ENCODE measurements at regions not wholly inside any gene's neighbourhood (a gene's known extent, or its start where the extent isn't known, plus 50 kb on each side); places are given as distances from the start of the nearest gene placed in this dataset.

DNA sequence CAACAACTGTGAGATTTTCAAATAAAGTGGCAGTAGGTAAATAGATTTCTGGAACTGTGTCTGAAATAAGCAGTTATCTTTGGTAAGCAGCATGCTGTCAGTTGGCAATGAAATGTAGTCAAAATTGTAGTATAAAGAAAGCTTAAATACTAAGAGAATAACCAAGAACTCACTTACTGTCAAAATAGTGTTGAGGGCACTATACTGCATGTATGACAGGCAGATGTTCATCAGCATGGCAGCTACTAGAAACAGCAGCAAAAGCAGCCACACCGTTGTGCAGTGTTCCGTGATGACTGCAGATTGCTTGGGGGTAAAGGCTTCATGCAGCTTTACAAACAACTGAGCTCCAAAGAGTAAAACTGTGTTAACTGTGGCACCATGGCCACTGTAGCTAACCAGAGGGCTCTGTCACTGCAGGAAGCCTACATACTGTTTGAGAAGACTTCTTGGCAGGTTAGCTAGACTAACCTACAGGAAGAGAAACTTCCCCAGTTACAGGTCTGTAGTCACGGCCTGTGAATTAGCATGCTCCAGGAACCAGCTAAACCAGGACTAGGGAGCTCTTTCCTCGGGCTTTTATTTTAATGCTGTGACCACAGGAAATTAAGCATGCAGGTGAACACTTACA is 459.7 kb downstream of the TBL1XR1 start (continued):
- TF ChIP-seq, protein P1, sequence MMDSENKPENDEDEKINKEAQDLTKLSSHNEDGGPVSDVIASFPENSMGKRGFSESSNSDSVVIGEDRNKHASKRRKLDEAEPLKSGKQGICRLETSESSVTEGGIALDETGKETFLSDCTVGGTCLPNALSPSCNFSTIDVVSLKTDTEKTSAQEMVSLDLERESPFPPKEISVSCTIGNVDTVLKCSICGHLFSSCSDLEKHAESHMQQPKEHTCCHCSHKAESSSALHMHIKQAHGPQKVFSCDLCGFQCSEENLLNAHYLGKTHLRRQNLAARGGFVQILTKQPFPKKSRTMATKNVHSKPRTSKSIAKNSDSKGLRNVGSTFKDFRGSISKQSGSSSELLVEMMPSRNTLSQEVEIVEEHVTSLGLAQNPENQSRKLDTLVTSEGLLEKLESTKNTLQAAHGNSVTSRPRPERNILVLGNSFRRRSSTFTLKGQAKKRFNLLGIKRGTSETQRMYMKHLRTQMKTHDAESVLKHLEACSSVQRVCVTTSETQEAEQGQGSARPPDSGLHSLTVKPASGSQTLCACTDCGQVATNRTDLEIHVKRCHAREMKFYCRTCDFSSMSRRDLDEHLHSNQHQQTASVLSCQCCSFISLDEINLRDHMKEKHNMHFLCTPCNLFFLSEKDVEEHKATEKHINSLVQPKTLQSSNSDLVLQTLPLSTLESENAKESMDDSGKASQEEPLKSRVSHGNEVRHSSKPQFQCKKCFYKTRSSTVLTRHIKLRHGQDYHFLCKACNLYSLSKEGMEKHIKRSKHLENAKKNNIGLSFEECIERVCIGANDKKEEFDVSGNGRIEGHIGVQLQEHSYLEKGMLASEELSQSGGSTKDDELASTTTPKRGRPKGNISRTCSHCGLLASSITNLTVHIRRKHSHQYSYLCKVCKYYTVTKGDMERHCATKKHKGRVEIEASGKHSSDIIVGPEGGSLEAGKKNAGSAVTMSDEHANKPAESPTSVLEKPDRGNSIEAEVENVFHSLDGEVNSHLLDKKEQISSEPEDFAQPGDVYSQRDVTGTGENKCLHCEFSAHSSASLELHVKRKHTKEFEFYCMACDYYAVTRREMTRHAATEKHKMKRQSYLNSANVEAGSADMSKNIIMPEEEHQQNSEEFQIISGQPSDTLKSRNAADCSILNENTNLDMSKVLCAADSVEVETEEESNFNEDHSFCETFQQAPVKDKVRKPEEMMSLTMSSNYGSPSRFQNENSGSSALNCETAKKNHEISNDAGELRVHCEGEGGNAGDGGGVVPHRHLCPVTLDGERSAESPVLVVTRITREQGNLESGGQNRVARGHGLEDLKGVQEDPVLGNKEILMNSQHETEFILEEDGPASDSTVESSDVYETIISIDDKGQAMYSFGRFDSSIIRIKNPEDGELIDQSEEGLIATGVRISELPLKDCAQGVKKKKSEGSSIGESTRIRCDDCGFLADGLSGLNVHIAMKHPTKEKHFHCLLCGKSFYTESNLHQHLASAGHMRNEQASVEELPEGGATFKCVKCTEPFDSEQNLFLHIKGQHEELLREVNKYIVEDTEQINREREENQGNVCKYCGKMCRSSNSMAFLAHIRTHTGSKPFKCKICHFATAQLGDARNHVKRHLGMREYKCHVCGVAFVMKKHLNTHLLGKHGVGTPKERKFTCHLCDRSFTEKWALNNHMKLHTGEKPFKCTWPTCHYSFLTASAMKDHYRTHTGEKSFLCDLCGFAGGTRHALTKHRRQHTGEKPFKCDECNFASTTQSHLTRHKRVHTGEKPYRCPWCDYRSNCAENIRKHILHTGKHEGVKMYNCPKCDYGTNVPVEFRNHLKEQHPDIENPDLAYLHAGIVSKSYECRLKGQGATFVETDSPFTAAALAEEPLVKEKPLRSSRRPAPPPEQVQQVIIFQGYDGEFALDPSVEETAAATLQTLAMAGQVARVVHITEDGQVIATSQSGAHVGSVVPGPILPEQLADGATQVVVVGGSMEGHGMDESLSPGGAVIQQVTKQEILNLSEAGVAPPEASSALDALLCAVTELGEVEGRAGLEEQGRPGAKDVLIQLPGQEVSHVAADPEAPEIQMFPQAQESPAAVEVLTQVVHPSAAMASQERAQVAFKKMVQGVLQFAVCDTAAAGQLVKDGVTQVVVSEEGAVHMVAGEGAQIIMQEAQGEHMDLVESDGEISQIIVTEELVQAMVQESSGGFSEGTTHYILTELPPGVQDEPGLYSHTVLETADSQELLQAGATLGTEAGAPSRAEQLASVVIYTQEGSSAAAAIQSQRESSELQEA (CRISPR knock-in tag; IDR thresholded peaks at IDR 0.05; ENCODE audit: not compliant biosample characterization): no peak
- no peak for TF ChIP-seq MED13 (CRISPR knock-in tag; IDR thresholded peaks at IDR 0.05)
- TF ChIP-seq NFYB (CRISPR knock-in tag; IDR thresholded peaks at IDR 0.05): no peak

DNA sequence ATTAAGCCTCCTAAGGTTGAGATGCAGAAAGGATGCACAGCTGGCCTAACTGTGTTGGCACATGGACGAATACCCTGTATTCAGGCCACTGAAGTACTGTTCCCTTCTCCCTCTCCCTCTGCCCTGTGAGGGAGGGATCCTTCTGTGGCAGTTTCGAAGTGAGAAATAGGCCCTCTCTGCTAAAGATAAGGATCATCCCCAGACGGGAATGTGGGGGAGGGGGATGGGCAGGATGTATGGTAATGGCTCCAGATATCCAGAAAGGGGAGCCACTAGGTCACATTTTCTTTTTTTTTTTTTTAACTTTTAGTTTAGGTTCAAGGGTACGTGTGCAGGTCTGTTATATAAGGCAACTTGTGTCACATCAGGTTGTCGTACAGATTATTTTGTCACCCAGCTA is 463.1 kb downstream of the TBL1XR1 start:
- H3K4me3 ChIP-seq (replicated peaks in 1 of 3; ENCODE audit: insufficient read depth in 1 of 3, low read depth in 2 of 3, low read length in 3 of 3): no peak overlapping the region
- POLR2A ChIA-PET: no interaction called here
- H3K4me2 ChIP-seq (ENCODE audit: low read depth, low read length): no peak overlapping the region
- no peaks in the 10 kb centered on the region for H3K27me3 ChIP-seq (ENCODE audit: control insufficient read depth in 1 of 2, insufficient read depth in 2 of 2, low read length in 2 of 2)
- H4K20me1 ChIP-seq (ENCODE audit: insufficient read depth, low read length): no peaks in the 10 kb centered on the region
- no TSS peak for BruUV-seq (replicated peaks)
- H3K27ac ChIP-seq (ENCODE audit: extremely low read length, insufficient read depth, low read length): no peak overlapping the region
- in situ Hi-C loops (cut with HindIII; ENCODE audit: extremely low pct_ligation_motif_present, low pct_unique_long_range_greater_than_20kb): no loop called here
- H3K9me3 ChIP-seq (ENCODE audit: low read length): no peaks in the 10 kb centered on the region
- DNase-seq (ENCODE audit: low spot score) (no peak), FAIRE-seq (no peak), ATAC-seq (no peak)
- no peaks in the 10 kb centered on the region for H3K36me3 ChIP-seq (replicated peaks in 1 of 2; ENCODE audit: control insufficient read depth in 1 of 2, insufficient read depth in 2 of 2, low read length in 2 of 2)
- H3K4me1 ChIP-seq (ENCODE audit: insufficient read depth, low read length): no peaks in the 10 kb centered on the region
- WGBS (ENCODE audit: low lambda C conversion rate): 8% methylated on average over 5 of the region's 5 CpGs
- no peak overlapping the region for H3K9ac ChIP-seq (ENCODE audit: insufficient read depth, low read depth, low read length)
- no peak overlapping the region for H2AFZ ChIP-seq (ENCODE audit: low read length)
- H3K79me2 ChIP-seq (ENCODE audit: insufficient read depth, low read length): no peaks in the 10 kb centered on the region
- intact Hi-C loops (cut with micrococcal nuclease; ENCODE audit: unreplicated experiment): no loop called here
- CTCF ChIA-PET (ENCODE audit: low intra/inter-chr PET ratio, low total read pairs): no interaction called here
- TF ChIP-seq AKAP8 (CRISPR knock-in tag; IDR thresholded peaks at IDR 0.05) (no peak), ERF (CRISPR knock-in tag; IDR thresholded peaks at IDR 0.05) (no peak), ZNF724P (CRISPR knock-in tag; IDR thresholded peaks at IDR 0.05; ENCODE audit: borderline replicate concordance) (no peak), GATAD1 (CRISPR knock-in tag; IDR thresholded peaks at IDR 0.05) (no peak), ZNF792 (CRISPR knock-in tag; IDR thresholded peaks at IDR 0.05) (no peak), NFATC3 (CRISPR knock-in tag; IDR thresholded peaks at IDR 0.05) (no peak)
- TF ChIP-seq, protein P2, sequence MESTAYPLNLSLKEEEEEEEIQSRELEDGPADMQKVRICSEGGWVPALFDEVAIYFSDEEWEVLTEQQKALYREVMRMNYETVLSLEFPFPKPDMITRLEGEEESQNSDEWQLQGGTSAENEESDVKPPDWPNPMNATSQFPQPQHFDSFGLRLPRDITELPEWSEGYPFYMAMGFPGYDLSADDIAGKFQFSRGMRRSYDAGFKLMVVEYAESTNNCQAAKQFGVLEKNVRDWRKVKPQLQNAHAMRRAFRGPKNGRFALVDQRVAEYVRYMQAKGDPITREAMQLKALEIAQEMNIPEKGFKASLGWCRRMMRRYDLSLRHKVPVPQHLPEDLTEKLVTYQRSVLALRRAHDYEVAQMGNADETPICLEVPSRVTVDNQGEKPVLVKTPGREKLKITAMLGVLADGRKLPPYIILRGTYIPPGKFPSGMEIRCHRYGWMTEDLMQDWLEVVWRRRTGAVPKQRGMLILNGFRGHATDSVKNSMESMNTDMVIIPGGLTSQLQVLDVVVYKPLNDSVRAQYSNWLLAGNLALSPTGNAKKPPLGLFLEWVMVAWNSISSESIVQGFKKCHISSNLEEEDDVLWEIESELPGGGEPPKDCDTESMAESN (CRISPR knock-in tag; conservative IDR thresholded peaks at IDR 0.05): no peak
